ENCODE measurements at regions not wholly inside any gene's neighbourhood (a gene's known extent, or its start where the extent isn't known, plus 50 kb on each side); places are given as distances from the start of the nearest gene placed in this dataset.

- TF ChIP-seq CTCF (IDR thresholded peaks at IDR 0.05) (no peak), ZFX (IDR thresholded peaks at IDR 0.05; ENCODE audit: borderline replicate concordance) (no peak)
Observed at GRCh38 chr3:107260207-107260606, 117.0 kb upstream of the CCDC54 start.

Measured in 22Rv1 (cell line).